GM10266 (cell line): ENCODE measurements at regions not wholly inside any gene's neighbourhood (a gene's known extent, or its start where the extent isn't known, plus 50 kb on each side); places are given as distances from the start of the nearest gene placed in this dataset.

Experiments
- DNase-seq: peaks from one replicate; pipeline ENCODE4 v3.0.0; 2012; ENCODE audit errors: extremely low spot score
- CTCF ChIP-seq: IDR thresholded peaks from 2 replicates; pipeline ENCODE4 v1.5.1; 2012; ENCODE audit warnings: mild to moderate bottlenecking, low read depth; ENCODE audit not compliant: control insufficient read depth, insufficient read depth; ENCODE audit errors: missing control alignments

- DNase-seq, result no peak
- TF ChIP-seq CTCF, result no peak
These were observed 1156.7 kb downstream of the GATA3 start for GRCh38 chr10:9211228-9211627.

- no peak for TF ChIP-seq CTCF
- no peak for DNase-seq
These were observed 1160.1 kb downstream of the GATA3 start for GRCh38 chr10:9214618-9215017.

GRCh38 chr10:9215121-9215520 lies 1160.6 kb downstream of the GATA3 start:
- no peak for TF ChIP-seq CTCF
- DNase-seq, result no peak

GRCh38 chr10:9219860-9220259 lies 1165.4 kb downstream of the GATA3 start:
- no peak for TF ChIP-seq CTCF
- DNase-seq, result no peak

- DNase-seq, result no peak
- no peak for TF ChIP-seq CTCF
These were observed 1168.4 kb downstream of the GATA3 start for GRCh38 chr10:9222917-9223316.

GRCh38 chr10:9227679-9228365 lies 1173.3 kb downstream of the GATA3 start:
- no peak for TF ChIP-seq CTCF
- no peak for DNase-seq

GRCh38 chr10:9228771-9229170 lies 1174.3 kb downstream of the GATA3 start:
- TF ChIP-seq CTCF, result no peak
- no peak for DNase-seq
